ENCODE measurements at regions not wholly inside any gene's neighbourhood (a gene's known extent, or its start where the extent isn't known, plus 50 kb on each side); places are given as distances from the start of the nearest gene placed in this dataset.

DNA sequence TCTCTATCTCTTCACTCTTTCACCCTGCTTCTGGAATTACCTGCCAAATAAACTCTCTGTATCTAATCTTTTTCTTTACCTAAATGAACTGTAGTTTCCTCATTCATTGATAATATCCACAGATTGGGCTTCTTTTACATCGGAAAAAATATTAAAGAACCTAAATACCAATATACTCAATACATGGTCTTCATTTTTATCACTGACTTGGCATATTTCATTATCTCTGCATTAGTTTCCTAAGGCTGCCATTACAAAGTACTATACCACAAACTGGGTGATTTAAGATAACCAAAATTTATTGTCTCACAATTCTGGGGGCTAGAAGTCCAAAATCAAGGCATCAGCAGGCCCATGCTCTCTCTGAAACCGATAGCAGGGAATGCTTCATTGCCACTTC is 411.9 kb upstream of the SPTLC3 start:
- no peak for TF ChIP-seq HOXC10 (CRISPR knock-in tag; IDR thresholded peaks at IDR 0.05)
- TF ChIP-seq, protein P1, sequence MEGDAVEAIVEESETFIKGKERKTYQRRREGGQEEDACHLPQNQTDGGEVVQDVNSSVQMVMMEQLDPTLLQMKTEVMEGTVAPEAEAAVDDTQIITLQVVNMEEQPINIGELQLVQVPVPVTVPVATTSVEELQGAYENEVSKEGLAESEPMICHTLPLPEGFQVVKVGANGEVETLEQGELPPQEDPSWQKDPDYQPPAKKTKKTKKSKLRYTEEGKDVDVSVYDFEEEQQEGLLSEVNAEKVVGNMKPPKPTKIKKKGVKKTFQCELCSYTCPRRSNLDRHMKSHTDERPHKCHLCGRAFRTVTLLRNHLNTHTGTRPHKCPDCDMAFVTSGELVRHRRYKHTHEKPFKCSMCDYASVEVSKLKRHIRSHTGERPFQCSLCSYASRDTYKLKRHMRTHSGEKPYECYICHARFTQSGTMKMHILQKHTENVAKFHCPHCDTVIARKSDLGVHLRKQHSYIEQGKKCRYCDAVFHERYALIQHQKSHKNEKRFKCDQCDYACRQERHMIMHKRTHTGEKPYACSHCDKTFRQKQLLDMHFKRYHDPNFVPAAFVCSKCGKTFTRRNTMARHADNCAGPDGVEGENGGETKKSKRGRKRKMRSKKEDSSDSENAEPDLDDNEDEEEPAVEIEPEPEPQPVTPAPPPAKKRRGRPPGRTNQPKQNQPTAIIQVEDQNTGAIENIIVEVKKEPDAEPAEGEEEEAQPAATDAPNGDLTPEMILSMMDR (tag by site-specific recombination; IDR thresholded peaks at IDR 0.05), result no peak
- TF ChIP-seq, protein P2, sequence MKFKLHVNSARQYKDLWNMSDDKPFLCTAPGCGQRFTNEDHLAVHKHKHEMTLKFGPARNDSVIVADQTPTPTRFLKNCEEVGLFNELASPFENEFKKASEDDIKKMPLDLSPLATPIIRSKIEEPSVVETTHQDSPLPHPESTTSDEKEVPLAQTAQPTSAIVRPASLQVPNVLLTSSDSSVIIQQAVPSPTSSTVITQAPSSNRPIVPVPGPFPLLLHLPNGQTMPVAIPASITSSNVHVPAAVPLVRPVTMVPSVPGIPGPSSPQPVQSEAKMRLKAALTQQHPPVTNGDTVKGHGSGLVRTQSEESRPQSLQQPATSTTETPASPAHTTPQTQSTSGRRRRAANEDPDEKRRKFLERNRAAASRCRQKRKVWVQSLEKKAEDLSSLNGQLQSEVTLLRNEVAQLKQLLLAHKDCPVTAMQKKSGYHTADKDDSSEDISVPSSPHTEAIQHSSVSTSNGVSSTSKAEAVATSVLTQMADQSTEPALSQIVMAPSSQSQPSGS (tag by site-specific recombination; IDR thresholded peaks at IDR 0.05; ENCODE audit: low read depth), result no peak
- TF ChIP-seq, protein P3, sequence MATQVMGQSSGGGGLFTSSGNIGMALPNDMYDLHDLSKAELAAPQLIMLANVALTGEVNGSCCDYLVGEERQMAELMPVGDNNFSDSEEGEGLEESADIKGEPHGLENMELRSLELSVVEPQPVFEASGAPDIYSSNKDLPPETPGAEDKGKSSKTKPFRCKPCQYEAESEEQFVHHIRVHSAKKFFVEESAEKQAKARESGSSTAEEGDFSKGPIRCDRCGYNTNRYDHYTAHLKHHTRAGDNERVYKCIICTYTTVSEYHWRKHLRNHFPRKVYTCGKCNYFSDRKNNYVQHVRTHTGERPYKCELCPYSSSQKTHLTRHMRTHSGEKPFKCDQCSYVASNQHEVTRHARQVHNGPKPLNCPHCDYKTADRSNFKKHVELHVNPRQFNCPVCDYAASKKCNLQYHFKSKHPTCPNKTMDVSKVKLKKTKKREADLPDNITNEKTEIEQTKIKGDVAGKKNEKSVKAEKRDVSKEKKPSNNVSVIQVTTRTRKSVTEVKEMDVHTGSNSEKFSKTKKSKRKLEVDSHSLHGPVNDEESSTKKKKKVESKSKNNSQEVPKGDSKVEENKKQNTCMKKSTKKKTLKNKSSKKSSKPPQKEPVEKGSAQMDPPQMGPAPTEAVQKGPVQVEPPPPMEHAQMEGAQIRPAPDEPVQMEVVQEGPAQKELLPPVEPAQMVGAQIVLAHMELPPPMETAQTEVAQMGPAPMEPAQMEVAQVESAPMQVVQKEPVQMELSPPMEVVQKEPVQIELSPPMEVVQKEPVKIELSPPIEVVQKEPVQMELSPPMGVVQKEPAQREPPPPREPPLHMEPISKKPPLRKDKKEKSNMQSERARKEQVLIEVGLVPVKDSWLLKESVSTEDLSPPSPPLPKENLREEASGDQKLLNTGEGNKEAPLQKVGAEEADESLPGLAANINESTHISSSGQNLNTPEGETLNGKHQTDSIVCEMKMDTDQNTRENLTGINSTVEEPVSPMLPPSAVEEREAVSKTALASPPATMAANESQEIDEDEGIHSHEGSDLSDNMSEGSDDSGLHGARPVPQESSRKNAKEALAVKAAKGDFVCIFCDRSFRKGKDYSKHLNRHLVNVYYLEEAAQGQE (tag by site-specific recombination; IDR thresholded peaks at IDR 0.05), result no peak
- no peak for TF ChIP-seq ZNF311 (tag by site-specific recombination; IDR thresholded peaks at IDR 0.05; ENCODE audit: borderline replicate concordance)
